ENCODE measurements at regions not wholly inside any gene's neighbourhood (a gene's known extent, or its start where the extent isn't known, plus 50 kb on each side); places are given as distances from the start of the nearest gene placed in this dataset.

GRCh38 chr4:103923551-103923950, 203.8 kb upstream of the TACR3 start:
- TF ChIP-seq CTCF (conservative IDR thresholded peaks at IDR 0.05; ENCODE audit: low read length) = no peak
- DNase-seq (ENCODE audit: low read depth) = no peak
- H3K4me3 ChIP-seq (ENCODE audit: low read length) = no peak overlapping the region

- DNase-seq (ENCODE audit: low read depth) = no peak
- no peak for TF ChIP-seq CTCF (conservative IDR thresholded peaks at IDR 0.05; ENCODE audit: low read length)
- H3K4me3 ChIP-seq (ENCODE audit: low read length) = no peak overlapping the region
These were observed 198.4 kb upstream of the TACR3 start for GRCh38 chr4:103918214-103918613.

- TF ChIP-seq CTCF (conservative IDR thresholded peaks at IDR 0.05; ENCODE audit: low read length) = peak; percentile 64
- H3K4me3 ChIP-seq (ENCODE audit: low read length) = no peak overlapping the region
- peak; percentile 12 for DNase-seq (ENCODE audit: low read depth)
These were observed 195.6 kb upstream of the TACR3 start for GRCh38 chr4:103915224-103915869.

GRCh38 chr4:103907414-103907813, 187.6 kb upstream of the TACR3 start:
- no peak overlapping the region for H3K4me3 ChIP-seq (ENCODE audit: low read length)
- no peak for DNase-seq (ENCODE audit: low read depth)
- TF ChIP-seq CTCF (conservative IDR thresholded peaks at IDR 0.05; ENCODE audit: low read length) = no peak

- TF ChIP-seq CTCF (conservative IDR thresholded peaks at IDR 0.05; ENCODE audit: low read length) = no peak
- H3K4me3 ChIP-seq (ENCODE audit: low read length) = no peak overlapping the region
- peak; percentile 6 for DNase-seq (ENCODE audit: low read depth)
These were observed 184.3 kb upstream of the TACR3 start for GRCh38 chr4:103904123-103904522.

- no peak for TF ChIP-seq CTCF (conservative IDR thresholded peaks at IDR 0.05; ENCODE audit: low read length)
- H3K4me3 ChIP-seq (ENCODE audit: low read length) = no peak overlapping the region
- no peak for DNase-seq (ENCODE audit: low read depth)
These were observed 182.9 kb upstream of the TACR3 start for GRCh38 chr4:103902730-103903129.

GRCh38 chr4:103895876-103896465, 176.2 kb upstream of the TACR3 start:
- no peak overlapping the region for H3K4me3 ChIP-seq (ENCODE audit: low read length)
- no peak for TF ChIP-seq CTCF (conservative IDR thresholded peaks at IDR 0.05; ENCODE audit: low read length)
- DNase-seq (ENCODE audit: low read depth) = peak; percentile 2
